GM23248 (cell line): ENCODE measurements at regions not wholly inside any gene's neighbourhood (a gene's known extent, or its start where the extent isn't known, plus 50 kb on each side); places are given as distances from the start of the nearest gene placed in this dataset.

Source experiments
- DNase-seq: peaks from one replicate; pipeline ENCODE4 v3.0.0-alpha.2; 2015
- H2AFZ ChIP-seq: fragments of 200-600 bp; sonication (generic); 2 replicates; pipeline ENCODE4 v1.6.1; 2016; ENCODE audit warnings: antibody characterized with exemption
- H3F3A ChIP-seq: fragments of 200-600 bp; sonication (generic); 2 replicates; pipeline ENCODE4 v1.6.1; 2016; ENCODE audit warnings: mild to moderate bottlenecking, antibody characterized with exemption, mixed run types; ENCODE audit not compliant: insufficient read depth
- H3K27ac ChIP-seq: fragments of 200-600 bp; sonication (generic); 2 replicates; pipeline ENCODE4 v1.5.1; 2016; ENCODE audit warnings: mild to moderate bottlenecking
- H3K27me3 ChIP-seq: fragments of 200-600 bp; sonication (generic); replicated peaks from 2 replicates; pipeline ENCODE4 v1.6.1; 2016; ENCODE audit warnings: mild to moderate bottlenecking; ENCODE audit not compliant: insufficient read depth
- H3K36me3 ChIP-seq: fragments of 200-600 bp; sonication (generic); 2 replicates; pipeline ENCODE4 v1.6.1; 2016; ENCODE audit warnings: low read depth, mild to moderate bottlenecking
- H3K4me1 ChIP-seq: fragments of 200-600 bp; sonication (generic); 2 replicates; pipeline ENCODE4 v1.6.1; 2016; ENCODE audit warnings: mild to moderate bottlenecking; ENCODE audit not compliant: insufficient read depth
- H3K4me2 ChIP-seq: fragments of 200-600 bp; sonication (generic); one replicate; pipeline ENCODE4 v1.6.1; 2016; ENCODE audit warnings: mild to moderate bottlenecking; ENCODE audit not compliant: unreplicated experiment
- H3K4me3 ChIP-seq: fragments of 200-600 bp; sonication (generic); 2 replicates; pipeline ENCODE4 v1.5.1; 2016; ENCODE audit warnings: mild to moderate bottlenecking
- H3K79me2 ChIP-seq: fragments of 200-600 bp; sonication (generic); 2 replicates; pipeline ENCODE4 v1.6.1; 2016; ENCODE audit warnings: mild to moderate bottlenecking; ENCODE audit not compliant: insufficient read depth
- H3K9ac ChIP-seq: fragments of 200-600 bp; sonication (generic); 2 replicates; pipeline ENCODE4 v1.6.1; 2016; ENCODE audit warnings: mild to moderate bottlenecking
- H3K9me2 ChIP-seq: fragments of 200-600 bp; sonication (generic); 2 replicates; pipeline ENCODE4 v1.6.1; 2016; ENCODE audit warnings: mixed run types, mild to moderate bottlenecking, moderate library complexity; ENCODE audit not compliant: insufficient read depth
- H3K9me3 ChIP-seq: fragments of 200-600 bp; sonication (generic); one replicate; pipeline ENCODE4 v1.6.1; 2017; ENCODE audit warnings: low read depth
- H4K20me1 ChIP-seq: fragments of 200-600 bp; sonication (generic); 2 replicates; pipeline ENCODE4 v1.6.0; 2016; ENCODE audit not compliant: insufficient read depth
- EZH2 ChIP-seq: fragments of 200-600 bp; sonication (generic); IDR thresholded peaks from 2 replicates; pipeline ENCODE4 v1.6.1; 2018; ENCODE audit warnings: antibody characterized with exemption, mild to moderate bottlenecking; ENCODE audit not compliant: insufficient read depth, poor library complexity, severe bottlenecking
- EZH2phosphoT487 ChIP-seq: fragments of 200-600 bp; sonication (generic); IDR thresholded peaks from 2 replicates; pipeline ENCODE4 v1.6.1; 2018; ENCODE audit warnings: antibody characterized with exemption, moderate library complexity, mild to moderate bottlenecking, low read depth; ENCODE audit not compliant: insufficient read depth
- WGBS, 2 experiments: methylation state at CpG; one replicate each; pipeline ENCODE4 v1.1.6; 2015 to 2017; ENCODE audit warnings: low lambda C conversion rate in 2 of 2, low coverage in 1 of 2; ENCODE audit errors: missing lambda C conversion rate in 2 of 2; 5-methylcytosine and 5-hydroxymethylcytosine counted together
- in situ Hi-C: fragments of 300-500 bp; cut with MboI; formaldehyde crosslinking; loops from 2 replicates; pipeline ENCODE4 v1.15.0; 2020

GRCh38 chr10:29007748-29008610, 280.9 kb upstream of the LYZL1 start:
- no peaks in the 10 kb centered on the region for H4K20me1 ChIP-seq
- no peak for DNase-seq
- H3K9me2 ChIP-seq, result no peaks in the 10 kb centered on the region
- 19 to 22% methylated on average over 10 of the region's 10 CpGs for WGBS, 2 experiments
- TF ChIP-seq EZH2, result no peak
- TF ChIP-seq EZH2phosphoT487, result no peak
- no peaks in the 10 kb centered on the region for H3K36me3 ChIP-seq
- H3F3A ChIP-seq, result no peaks in the 10 kb centered on the region
- in situ Hi-C loops, result no loop called here
- H3K27ac ChIP-seq, result no peak overlapping the region
- no peaks in the 10 kb centered on the region for H3K27me3 ChIP-seq
- no peak overlapping the region for H3K4me2 ChIP-seq
- H3K9ac ChIP-seq, result no peak overlapping the region
- H3K4me3 ChIP-seq, result no peak overlapping the region
- no peaks in the 10 kb centered on the region for H3K9me3 ChIP-seq
- no peaks in the 10 kb centered on the region for H3K4me1 ChIP-seq
- H2AFZ ChIP-seq, result no peak overlapping the region
- no peaks in the 10 kb centered on the region for H3K79me2 ChIP-seq

- Histone ChIP-seq H3K9me2 (no peaks in the 10 kb centered on the region), H3F3A (no peaks in the 10 kb centered on the region), H2AFZ (no peak overlapping the region), H3K79me2 (no peaks in the 10 kb centered on the region), H3K9ac (no peak overlapping the region), H4K20me1 (no peaks in the 10 kb centered on the region), H3K4me1 (no peaks in the 10 kb centered on the region), H3K9me3 (no peaks in the 10 kb centered on the region), H3K4me3 (no peak overlapping the region), H3K36me3 (no peaks in the 10 kb centered on the region), H3K27ac (no peak overlapping the region), H3K4me2 (no peak overlapping the region), H3K27me3 (no peaks in the 10 kb centered on the region)
- 32 to 34% methylated on average over 5 of the region's 5 CpGs for WGBS, 2 experiments
- TF ChIP-seq EZH2phosphoT487 (no peak), EZH2 (no peak)
- in situ Hi-C loops, result no loop called here
- DNase-seq, result no peak
These were observed 279.4 kb upstream of the LYZL1 start for GRCh38 chr10:29009464-29009863.

- Histone ChIP-seq H3K9me3 (no peaks in the 10 kb centered on the region), H3K36me3 (no peaks in the 10 kb centered on the region), H3K9ac (no peak overlapping the region), H3K79me2 (no peaks in the 10 kb centered on the region), H3K9me2 (no peaks in the 10 kb centered on the region), H3K27me3 (no peaks in the 10 kb centered on the region), H4K20me1 (no peaks in the 10 kb centered on the region), H3F3A (no peaks in the 10 kb centered on the region), H3K4me1 (no peaks in the 10 kb centered on the region), H3K4me2 (no peak overlapping the region), H2AFZ (no peak overlapping the region), H3K27ac (no peak overlapping the region), H3K4me3 (no peak overlapping the region)
- in situ Hi-C loops, result no loop called here
- no peak for TF ChIP-seq EZH2
- no peak for TF ChIP-seq EZH2phosphoT487
- DNase-seq, result no peak
- WGBS, 2 experiments, result 33 to 38% methylated on average over 4 of the region's 4 CpGs
These were observed 277.4 kb upstream of the LYZL1 start for GRCh38 chr10:29011516-29011915.

- no peaks in the 10 kb centered on the region for H3K9me2 ChIP-seq
- WGBS, 2 experiments, result 29 to 34% methylated on average over 9 of the region's 9 CpGs
- H4K20me1 ChIP-seq, result no peaks in the 10 kb centered on the region
- no peak overlapping the region for H3K9ac ChIP-seq
- no peak overlapping the region for H2AFZ ChIP-seq
- no peak overlapping the region for H3K27ac ChIP-seq
- no peak for TF ChIP-seq EZH2phosphoT487
- TF ChIP-seq EZH2, result no peak
- no peaks in the 10 kb centered on the region for H3K36me3 ChIP-seq
- no peaks in the 10 kb centered on the region for H3K4me1 ChIP-seq
- no peaks in the 10 kb centered on the region for H3F3A ChIP-seq
- no peak overlapping the region for H3K4me2 ChIP-seq
- H3K4me3 ChIP-seq, result no peak overlapping the region
- in situ Hi-C loops, result no loop called here
- no peaks in the 10 kb centered on the region for H3K79me2 ChIP-seq
- no peaks in the 10 kb centered on the region for H3K27me3 ChIP-seq
- H3K9me3 ChIP-seq, result no peaks in the 10 kb centered on the region
- no peak for DNase-seq
These were observed 275.8 kb upstream of the LYZL1 start for GRCh38 chr10:29012926-29013554.
